NCI-H82 treated with DMSO at 0.1 percent for 48 hours (cell line): ENCODE measurements at regions not wholly inside any gene's neighbourhood (a gene's known extent, or its start where the extent isn't known, plus 50 kb on each side); places are given as distances from the start of the nearest gene placed in this dataset.

Source experiments
- DNase-seq: peaks from one replicate; lab custom pipeline; 2025; ENCODE audit not compliant: unreplicated experiment; lab: John Stamatoyannopoulos, UW

DNA sequence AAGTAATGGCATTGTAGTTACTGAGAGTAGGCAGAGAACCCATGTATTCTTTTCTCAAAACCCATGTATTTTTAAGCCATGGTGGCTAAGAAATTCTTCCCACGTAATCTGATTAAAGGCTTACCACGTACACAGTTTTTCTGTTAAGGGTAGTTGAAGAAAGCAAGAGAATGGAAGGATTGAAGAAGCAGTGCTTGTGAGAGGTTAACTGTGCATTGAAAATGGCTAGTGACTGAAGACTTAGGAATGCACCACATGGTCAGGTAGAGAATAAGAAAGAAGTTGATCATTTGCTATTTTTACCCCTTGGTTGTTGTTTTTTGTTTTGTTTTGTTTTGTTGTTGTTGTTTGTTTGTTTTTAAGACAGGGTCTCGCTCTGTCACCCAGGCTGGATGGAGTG is 178.9 kb upstream of the SNX7 start:
- DNase-seq = peak; percentile 70

- no peak for DNase-seq
These were observed 181.2 kb upstream of the SNX7 start for GRCh38 chr1:98480271-98480670.

DNA sequence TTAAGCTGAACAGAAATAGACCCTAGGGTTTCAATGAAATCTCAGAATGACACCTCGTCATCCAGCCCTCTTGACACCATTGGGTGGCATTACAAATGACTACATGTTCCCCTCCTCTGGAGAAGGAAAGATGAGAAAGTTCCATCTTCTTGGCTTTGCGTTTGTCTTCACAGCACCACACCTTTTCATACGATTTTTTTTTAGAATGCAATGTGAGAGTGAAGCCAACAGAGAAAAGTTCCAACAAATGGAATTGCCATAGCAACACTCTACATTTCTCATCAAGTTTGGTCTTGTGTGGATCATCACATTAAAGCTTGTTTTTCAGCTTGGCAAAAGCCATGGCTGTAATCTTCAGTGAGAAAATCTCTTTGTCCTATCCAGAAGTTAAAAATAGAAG is 183.4 kb upstream of the SNX7 start:
- no peak for DNase-seq

- no peak for DNase-seq
These were observed 188.6 kb upstream of the SNX7 start for GRCh38 chr1:98472878-98473277.

GRCh38 chr1:98471633-98472032 is 189.9 kb upstream of the SNX7 start:
- DNase-seq = no peak

DNA sequence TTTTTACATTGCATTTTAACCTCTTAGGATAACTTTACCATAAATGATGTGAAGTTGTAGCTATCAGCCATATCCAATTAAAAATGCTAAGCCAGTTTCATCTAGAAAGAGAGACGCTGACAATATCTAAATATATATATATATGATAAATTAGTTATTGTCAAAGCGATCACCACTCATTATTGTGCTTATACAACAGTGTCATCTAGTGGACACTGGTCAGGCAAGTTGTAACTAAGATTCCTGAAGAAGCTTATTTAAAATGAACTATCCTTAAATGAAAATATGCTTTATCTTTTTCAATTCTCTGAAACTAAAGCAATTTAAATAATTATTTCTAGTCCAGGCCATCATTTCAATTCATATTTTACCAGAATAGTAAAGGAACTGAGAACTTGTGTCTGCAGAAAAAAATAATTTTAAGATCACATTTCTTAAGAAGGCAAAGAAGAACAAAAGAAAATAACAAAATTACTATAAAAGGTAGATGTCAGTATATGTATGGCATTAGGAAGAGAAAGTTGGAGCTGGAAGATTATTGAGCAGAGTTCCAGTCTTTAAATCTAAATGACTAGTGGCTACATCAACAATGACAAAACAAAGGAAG is 193.3 kb upstream of the SNX7 start:
- DNase-seq = no peak

- no peak for DNase-seq
These were observed 193.9 kb upstream of the SNX7 start for GRCh38 chr1:98467586-98467985.

DNA sequence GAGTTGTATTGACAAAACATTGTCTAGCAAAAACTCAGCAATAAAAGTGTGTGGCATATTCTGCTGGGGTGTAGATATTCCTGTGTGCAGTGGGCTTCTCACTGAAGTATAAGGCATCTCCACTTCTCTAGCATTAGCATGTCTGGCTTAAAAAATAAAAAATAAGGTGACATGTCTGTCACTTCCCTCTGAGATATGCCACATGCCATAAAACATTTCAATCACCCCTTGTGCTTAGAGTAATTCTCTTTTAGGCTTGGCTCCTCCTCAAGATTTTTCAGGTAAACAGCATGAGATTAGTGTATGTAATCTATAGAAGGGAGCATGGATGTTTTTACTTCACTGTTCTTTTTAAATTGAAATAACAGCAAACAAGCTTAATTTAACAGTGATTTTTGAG is 194.4 kb upstream of the SNX7 start:
- no peak for DNase-seq

DNA sequence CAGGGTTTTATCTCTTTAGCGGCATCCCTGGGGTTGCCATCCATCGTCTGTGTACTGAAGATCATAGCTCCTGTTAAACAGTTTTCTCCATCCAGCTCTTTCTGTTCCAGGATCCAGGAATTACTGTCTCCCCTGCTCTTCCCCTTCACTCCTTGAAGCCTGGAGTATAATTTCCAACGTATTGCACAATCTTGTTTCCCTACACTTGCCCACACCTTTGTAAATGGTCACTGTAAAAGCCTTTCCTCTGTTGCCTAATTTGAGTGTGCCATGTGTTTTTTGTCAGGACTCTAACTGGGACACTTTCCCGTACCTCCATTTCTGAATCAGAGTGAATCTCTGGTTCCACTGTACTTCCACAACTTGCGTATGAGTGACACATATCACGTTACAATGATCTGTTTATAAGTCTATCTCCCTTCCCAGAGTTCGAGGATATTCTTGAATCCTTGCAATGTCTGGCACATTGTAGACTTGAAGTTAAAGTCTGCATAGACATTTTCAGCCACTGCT is 199.6 kb upstream of the SNX7 start:
- no peak for DNase-seq

DNA sequence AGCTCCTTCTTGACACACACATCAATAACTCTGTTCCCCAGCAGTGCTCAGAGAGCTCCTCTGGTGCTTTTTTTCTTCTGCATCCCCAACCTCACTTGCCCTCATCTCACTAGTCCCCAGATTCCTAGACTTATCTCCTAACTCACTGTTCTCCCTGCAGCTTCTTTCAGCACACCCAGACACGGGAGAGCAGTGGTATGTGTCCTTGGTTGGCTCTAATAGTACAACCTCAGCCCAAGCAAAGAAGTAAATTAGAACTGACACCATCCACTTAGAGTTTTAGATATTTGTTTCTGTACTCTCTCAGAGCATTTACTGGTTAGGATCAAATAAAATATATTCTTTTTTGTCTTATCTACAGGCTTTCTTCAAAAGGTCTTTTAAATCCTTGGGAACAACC is 201.4 kb upstream of the SNX7 start:
- DNase-seq = no peak

DNA sequence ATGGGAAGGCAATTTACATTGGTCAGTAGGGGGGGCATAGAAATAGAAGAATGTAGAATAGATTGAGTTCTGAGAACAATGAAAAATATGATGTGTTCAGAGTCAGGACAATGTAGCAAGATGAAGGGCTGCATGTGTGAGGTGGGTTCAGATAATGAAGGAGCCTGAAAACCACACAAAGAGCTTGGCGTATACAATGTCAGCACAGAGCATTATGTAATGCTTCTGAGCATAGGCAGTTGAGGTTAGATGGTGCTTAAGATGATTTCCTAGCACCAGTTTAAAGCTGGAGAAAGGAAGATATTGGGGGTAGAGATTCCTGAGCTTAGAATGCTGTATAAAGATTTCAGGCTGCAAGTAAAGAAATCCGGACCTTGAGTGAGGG is 202.0 kb upstream of the SNX7 start:
- DNase-seq = no peak

DNA sequence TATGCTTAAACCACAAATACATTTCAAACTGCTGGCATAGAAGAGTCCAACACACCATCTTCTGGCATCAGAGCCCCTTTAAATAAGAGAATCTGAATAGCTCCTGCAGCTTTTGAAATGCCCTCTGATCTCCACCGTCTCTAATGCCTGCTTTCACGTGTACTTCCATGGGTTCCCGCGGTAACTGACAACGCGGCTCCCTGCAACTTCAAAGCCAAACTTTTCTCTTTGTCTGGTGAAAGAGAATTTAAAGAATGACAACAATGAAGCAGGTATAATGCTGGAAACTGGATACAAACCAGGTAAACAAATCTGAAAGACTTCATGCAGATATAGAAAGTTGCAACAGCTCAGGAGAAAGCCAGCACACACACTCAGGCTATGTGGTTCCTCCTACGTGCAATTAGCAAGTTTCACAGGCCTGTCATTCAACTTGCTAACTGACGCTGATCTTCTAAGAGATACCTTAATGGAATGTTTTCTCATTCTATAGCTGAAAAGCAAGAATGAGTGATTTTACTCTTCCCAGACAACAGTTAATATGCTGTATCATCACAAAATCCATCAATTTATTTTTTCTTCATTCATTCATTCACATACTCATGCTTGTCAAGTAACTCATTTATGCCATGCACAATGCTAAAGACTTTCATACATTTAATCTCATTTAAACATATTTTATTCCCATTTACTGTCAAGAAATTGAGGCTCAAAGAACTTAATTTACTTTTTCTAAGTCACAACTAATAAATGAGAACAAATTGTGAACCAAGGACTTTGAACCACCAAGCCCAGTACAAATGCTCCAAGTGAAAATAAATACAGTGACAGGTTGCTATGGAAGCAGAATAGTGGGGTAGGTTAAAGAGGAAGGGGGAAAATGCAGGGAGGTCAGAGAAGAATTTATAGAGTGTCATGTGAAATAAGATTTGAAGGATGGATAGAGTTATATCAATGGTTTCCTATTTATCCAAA is 202.7 kb upstream of the SNX7 start:
- no peak for DNase-seq

GRCh38 chr1:98457248-98457647 is 204.3 kb upstream of the SNX7 start:
- DNase-seq = no peak

GRCh38 chr1:98454666-98455065 is 206.9 kb upstream of the SNX7 start:
- DNase-seq = no peak

- DNase-seq = no peak
These were observed 208.5 kb upstream of the SNX7 start for GRCh38 chr1:98453066-98453465.

- no peak for DNase-seq
These were observed 209.4 kb upstream of the SNX7 start for GRCh38 chr1:98452162-98452561.

DNA sequence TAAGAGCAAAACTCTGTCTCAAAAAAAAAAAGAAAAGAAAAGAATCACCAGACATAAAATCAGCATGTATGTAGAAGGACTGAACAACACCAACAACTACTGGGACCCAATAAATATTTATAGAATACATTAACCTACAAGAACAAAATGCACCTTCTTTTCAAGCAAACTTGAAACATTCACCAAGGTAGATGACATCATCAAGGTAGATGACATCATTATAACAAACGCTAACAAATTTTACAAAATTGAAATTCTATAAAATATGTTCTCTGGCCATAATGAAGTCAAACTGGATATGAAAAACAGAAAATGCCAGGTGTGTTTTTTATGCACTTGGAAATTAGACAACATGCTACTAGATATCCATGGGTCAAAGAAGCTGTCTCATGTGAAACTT is 220.2 kb upstream of the SNX7 start:
- no peak for DNase-seq

GRCh38 chr1:98439471-98439870 is 222.1 kb upstream of the SNX7 start:
- DNase-seq = no peak

DNA sequence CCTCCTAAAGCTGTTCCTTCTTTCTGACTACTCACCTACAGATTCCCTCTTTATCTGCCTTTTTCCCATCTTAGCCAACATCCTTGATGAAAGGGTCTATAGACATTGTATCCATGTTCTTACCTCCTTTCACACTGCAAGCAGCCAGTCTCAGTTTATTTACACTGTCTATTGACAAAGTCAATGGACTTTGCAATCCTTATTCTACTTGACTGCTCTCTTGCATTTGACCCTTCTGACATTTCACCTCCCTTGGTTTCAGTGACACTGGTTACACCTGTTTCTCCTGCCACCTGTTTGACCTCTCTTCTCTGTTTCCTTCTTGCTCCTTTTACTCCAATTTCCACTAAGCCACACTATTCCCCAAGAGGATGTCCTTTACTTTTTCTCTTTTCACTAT is 224.0 kb upstream of the SNX7 start:
- DNase-seq = no peak

GRCh38 chr1:98437011-98437410 is 224.5 kb upstream of the SNX7 start:
- no peak for DNase-seq

DNA sequence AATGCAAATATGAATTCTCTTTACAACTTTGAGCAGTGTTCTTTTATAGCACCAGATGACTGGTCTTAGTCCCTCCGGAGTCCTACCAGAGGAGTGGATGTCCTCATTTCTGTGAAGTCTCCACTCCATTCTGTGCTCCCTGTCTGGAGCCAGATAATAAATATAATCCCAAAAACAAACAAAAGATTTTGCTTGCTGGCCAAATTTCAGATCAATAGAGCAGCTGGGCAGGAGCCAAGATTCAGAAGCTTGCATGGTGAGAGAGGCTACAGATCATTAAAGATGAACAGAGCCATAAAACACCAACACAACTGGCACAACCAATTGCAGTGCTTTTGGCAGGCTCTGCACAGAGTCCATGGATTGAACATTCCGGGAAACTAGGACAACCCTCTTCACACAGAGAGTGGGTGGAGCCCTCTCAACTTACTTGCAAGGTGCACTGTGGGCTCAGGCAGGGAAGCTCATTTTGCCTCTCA is 231.5 kb upstream of the SNX7 start:
- no peak for DNase-seq

DNA sequence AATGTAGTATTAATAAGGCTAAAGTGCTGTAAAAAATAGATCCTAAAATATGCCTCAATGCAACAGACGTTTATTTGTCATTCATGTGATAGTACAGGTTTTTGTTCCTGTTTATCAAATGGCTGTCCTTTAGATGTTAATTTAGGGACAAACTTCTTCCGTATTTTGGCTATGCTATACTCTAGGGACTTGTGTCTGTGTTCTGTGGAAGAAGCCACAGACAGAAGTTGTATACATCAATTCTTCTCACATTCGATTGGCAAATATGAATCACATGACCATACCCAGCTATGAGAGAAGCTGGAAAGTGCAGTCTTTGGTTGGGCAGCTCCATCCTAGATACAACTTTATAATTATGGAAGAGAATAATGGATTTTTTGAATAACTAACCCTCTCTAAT is 232.7 kb upstream of the SNX7 start:
- DNase-seq = no peak
